Fibroblast of lung (primary cell): ENCODE measurements at regions not wholly inside any gene's neighbourhood (a gene's known extent, or its start where the extent isn't known, plus 50 kb on each side); places are given as distances from the start of the nearest gene placed in this dataset.
"Not testable (repeated sequence)": the region's sequence is repeated elsewhere in the genome, so short reads cannot be mapped to it uniquely, and the experiment has no call there.

Experiments
- DNase-seq, 2 donors: peaks; one replicate each; pipeline versions ENCODE4 v3.0.0 to v3.0.0-alpha.2; 2010; ENCODE audit warnings: low read depth in 2 of 2
- H2AFZ ChIP-seq: 2 replicates; pipeline ENCODE4 v1.5.1; 2012; ENCODE audit warnings: low read length, control low read depth, inconsistent platforms
- H3K27ac ChIP-seq: 2 replicates; pipeline ENCODE4 v1.5.1; 2011; ENCODE audit warnings: low read length, control low read depth; ENCODE audit not compliant: insufficient read depth
- H3K27me3 ChIP-seq: 2 replicates; pipeline ENCODE4 v1.5.1; 2011; ENCODE audit warnings: mild to moderate bottlenecking, low read length; ENCODE audit not compliant: control insufficient read depth, insufficient read depth
- H3K36me3 ChIP-seq: 2 replicates; pipeline ENCODE4 v1.5.1; 2011; ENCODE audit warnings: low read length; ENCODE audit not compliant: control insufficient read depth, insufficient read depth
- H3K4me1 ChIP-seq: 2 replicates; pipeline ENCODE4 v1.5.1; 2011; ENCODE audit warnings: low read length; ENCODE audit not compliant: control insufficient read depth, insufficient read depth; ENCODE audit errors: extremely low read depth
- H3K4me2 ChIP-seq: 2 replicates; pipeline ENCODE4 v1.5.1; 2011; ENCODE audit warnings: low read length, control low read depth; ENCODE audit not compliant: insufficient read depth; ENCODE audit errors: extremely low read depth
- H3K4me3 ChIP-seq, 4 experiments: fragments of 200-600 bp in 1 of 4; sonication (generic) in 1 of 4; replicated peaks in 1 of 4; 2 replicates each; pipeline ENCODE4 v1.5.1; 2011 to 2016; ENCODE audit warnings: low read length in 4 of 4, low read depth in 3 of 4, mild to moderate bottlenecking in 3 of 4, control low read depth in 2 of 4, inconsistent platforms in 1 of 4, mixed read lengths in 1 of 4; ENCODE audit not compliant: insufficient read depth in 1 of 4; ENCODE audit errors: control extremely low read depth in 1 of 4
- H3K79me2 ChIP-seq: 2 replicates; pipeline ENCODE4 v1.5.1; 2012; ENCODE audit warnings: mild to moderate bottlenecking, low read length, inconsistent platforms; ENCODE audit not compliant: control insufficient read depth, insufficient read depth
- H3K9ac ChIP-seq: 2 replicates; pipeline ENCODE4 v1.5.1; 2011; ENCODE audit warnings: mild to moderate bottlenecking, low read length, control low read depth; ENCODE audit not compliant: insufficient read depth
- H3K9me3 ChIP-seq: 2 replicates; pipeline ENCODE4 v1.5.1; 2012; ENCODE audit warnings: low read depth, low read length; ENCODE audit not compliant: control insufficient read depth, insufficient read depth
- H4K20me1 ChIP-seq: 2 replicates; pipeline ENCODE4 v1.5.1; 2011; ENCODE audit warnings: low read length; ENCODE audit not compliant: control insufficient read depth, insufficient read depth; ENCODE audit errors: extremely low read depth
- EZH2 ChIP-seq: IDR thresholded peaks from 2 replicates; pipeline ENCODE4 v1.5.1; 2012; ENCODE audit warnings: low read length, control low read depth, mild to moderate bottlenecking; ENCODE audit errors: missing control alignments
- TF ChIP-seq, protein P1 (sequence below), 2 donors: IDR thresholded peaks in 1 of 2; conservative IDR thresholded peaks in 1 of 2; 1 replicate in 1 of 2; 2 replicates in 1 of 2; pipeline ENCODE4 v1.5.1; 2011 to 2012; ENCODE audit warnings: low read length in 2 of 2, control low read depth in 1 of 2, inconsistent platforms in 1 of 2, low read depth in 1 of 2, mild to moderate bottlenecking in 1 of 2

DNA sequence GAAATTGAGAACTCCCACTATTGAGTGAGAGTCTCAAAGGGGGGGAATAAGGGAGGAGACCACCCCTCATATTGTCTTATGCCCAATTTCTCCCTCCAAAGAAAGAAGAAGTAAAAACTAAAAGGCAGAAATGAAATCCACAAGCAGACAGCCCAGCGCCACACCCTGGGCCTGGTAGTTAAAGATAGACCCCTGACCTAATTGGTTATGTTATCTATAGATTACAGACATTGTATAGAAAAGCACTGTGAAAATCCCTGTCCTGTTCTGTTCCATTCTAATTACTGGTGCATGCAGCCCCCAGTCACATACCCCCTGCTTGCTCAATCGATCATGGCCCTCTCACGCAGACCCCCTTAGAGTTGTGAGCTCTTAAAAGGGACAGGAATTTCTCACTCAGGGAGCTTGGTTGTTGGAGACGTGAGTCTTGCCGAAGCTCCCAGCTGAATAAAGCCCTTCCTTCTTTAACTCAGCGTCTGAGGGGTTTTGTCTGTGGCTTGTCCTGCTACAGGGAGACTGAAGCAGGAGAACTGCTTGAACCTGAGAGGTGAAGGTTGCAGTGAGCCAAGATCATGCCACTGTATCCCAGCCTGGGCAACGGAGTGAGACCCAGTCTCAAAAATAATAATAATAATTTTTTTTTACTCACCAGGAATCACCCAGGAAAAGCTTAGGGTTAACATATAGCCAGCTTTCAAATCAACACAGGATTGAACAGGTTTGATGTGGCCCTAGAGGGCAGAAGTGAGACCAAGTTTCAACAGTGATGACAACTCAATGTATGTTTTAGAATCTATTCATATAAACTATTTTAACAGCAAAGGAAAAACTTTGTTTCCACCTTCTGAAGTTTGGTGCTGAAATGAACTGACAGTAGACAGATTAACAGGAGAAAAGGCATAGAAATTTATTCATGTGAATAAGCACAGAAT is 181.4 kb upstream of the NDUFV2 start:
- DNase-seq, H2AFZ ChIP-seq, H3K4me3 ChIP-seq, H3K27me3 ChIP-seq, H3K4me1 ChIP-seq, H3K27ac ChIP-seq, H3K9me3 ChIP-seq, H3K9ac ChIP-seq, H4K20me1 ChIP-seq, H3K79me2 ChIP-seq, H3K4me2 ChIP-seq, H3K36me3 ChIP-seq: not testable (repeated sequence)

DNA sequence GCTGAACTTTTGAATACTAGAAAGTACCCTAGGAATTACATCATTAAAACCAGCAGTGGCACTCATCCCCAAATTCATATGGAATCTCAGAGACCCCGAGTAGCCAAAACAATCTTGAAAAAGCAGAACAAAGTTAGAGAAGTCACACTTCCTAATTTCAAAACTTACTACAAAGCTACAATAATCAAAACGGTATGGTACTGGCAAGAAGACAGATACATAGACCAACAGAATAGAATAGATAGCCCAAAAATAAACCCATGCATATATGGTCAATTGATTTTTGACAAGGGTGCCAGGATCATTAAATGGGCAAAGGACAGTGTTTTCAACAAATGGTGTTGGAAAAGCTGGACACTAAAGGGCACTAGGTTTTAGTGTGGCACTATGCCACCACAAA is 176.0 kb upstream of the NDUFV2 start:
- H3K79me2 ChIP-seq, result no peaks in the 10 kb centered on the region
- no peak overlapping the region for H3K4me3 ChIP-seq
- no peak overlapping the region for H3K4me2 ChIP-seq
- no peak overlapping the region for H3K27ac ChIP-seq
- TF ChIP-seq EZH2, result no peak
- TF ChIP-seq, protein P1, sequence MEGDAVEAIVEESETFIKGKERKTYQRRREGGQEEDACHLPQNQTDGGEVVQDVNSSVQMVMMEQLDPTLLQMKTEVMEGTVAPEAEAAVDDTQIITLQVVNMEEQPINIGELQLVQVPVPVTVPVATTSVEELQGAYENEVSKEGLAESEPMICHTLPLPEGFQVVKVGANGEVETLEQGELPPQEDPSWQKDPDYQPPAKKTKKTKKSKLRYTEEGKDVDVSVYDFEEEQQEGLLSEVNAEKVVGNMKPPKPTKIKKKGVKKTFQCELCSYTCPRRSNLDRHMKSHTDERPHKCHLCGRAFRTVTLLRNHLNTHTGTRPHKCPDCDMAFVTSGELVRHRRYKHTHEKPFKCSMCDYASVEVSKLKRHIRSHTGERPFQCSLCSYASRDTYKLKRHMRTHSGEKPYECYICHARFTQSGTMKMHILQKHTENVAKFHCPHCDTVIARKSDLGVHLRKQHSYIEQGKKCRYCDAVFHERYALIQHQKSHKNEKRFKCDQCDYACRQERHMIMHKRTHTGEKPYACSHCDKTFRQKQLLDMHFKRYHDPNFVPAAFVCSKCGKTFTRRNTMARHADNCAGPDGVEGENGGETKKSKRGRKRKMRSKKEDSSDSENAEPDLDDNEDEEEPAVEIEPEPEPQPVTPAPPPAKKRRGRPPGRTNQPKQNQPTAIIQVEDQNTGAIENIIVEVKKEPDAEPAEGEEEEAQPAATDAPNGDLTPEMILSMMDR (conservative IDR thresholded peaks at IDR 0.05 in 1 of 2, IDR thresholded peaks at IDR 0.05 in 1 of 2; ENCODE audit: low read depth in 1 of 2, low read length in 2 of 2), result no peak
- DNase-seq, result no peak
- H4K20me1 ChIP-seq, result no peaks in the 10 kb centered on the region
- no peak overlapping the region for H2AFZ ChIP-seq
- no peaks in the 10 kb centered on the region for H3K27me3 ChIP-seq
- no peaks in the 10 kb centered on the region for H3K36me3 ChIP-seq
- H3K4me1 ChIP-seq, result no peaks in the 10 kb centered on the region
- H3K9me3 ChIP-seq, result peaks cover 1% of the 10 kb centered on the region
- no peak overlapping the region for H3K9ac ChIP-seq

GRCh38 chr18:8928044-8928443 is 174.5 kb upstream of the NDUFV2 start:
- H3K27ac ChIP-seq, result no peak overlapping the region
- DNase-seq, result no peak
- H3K4me3 ChIP-seq, result no peak overlapping the region
- no peaks in the 10 kb centered on the region for H3K27me3 ChIP-seq
- H4K20me1 ChIP-seq, result no peaks in the 10 kb centered on the region
- H3K4me2 ChIP-seq, result no peak overlapping the region
- no peak overlapping the region for H2AFZ ChIP-seq
- no peaks in the 10 kb centered on the region for H3K36me3 ChIP-seq
- no peak for TF ChIP-seq EZH2
- TF ChIP-seq, protein P1 (conservative IDR thresholded peaks at IDR 0.05 in 1 of 2, IDR thresholded peaks at IDR 0.05 in 1 of 2; ENCODE audit: low read depth in 1 of 2, low read length in 2 of 2), result no peak
- no peaks in the 10 kb centered on the region for H3K4me1 ChIP-seq
- H3K9ac ChIP-seq, result no peak overlapping the region
- peaks cover 1% of the 10 kb centered on the region for H3K9me3 ChIP-seq
- H3K79me2 ChIP-seq, result no peaks in the 10 kb centered on the region
